ENCODE measurements at regions not wholly inside any gene's neighbourhood (a gene's known extent, or its start where the extent isn't known, plus 50 kb on each side); places are given as distances from the start of the nearest gene placed in this dataset.
"Not testable (repeated sequence)": the region's sequence is repeated elsewhere in the genome, so short reads cannot be mapped to it uniquely, and the experiment has no call there.

- Histone ChIP-seq H3K27me3 (ENCODE audit: insufficient read depth, low read length) (no peaks in the 10 kb centered on the region), H3K9me3 (ENCODE audit: low read depth, low read length) (no peaks in the 10 kb centered on the region), H3K4me1 (ENCODE audit: insufficient read depth, low read length) (no peaks in the 10 kb centered on the region), H3K4me3 (ENCODE audit: low read length) (no peak overlapping the region)
Measured at GRCh38 chr3:110413266-110413665, 658.4 kb upstream of the NECTIN3 start.

- H3K9me3 ChIP-seq (ENCODE audit: low read depth, low read length) = no peaks in the 10 kb centered on the region
- H3K4me1 ChIP-seq (ENCODE audit: insufficient read depth, low read length) = no peaks in the 10 kb centered on the region
- H3K4me3 ChIP-seq (ENCODE audit: low read length) = no peak overlapping the region
- H3K27me3 ChIP-seq (ENCODE audit: insufficient read depth, low read length) = no peaks in the 10 kb centered on the region
Measured at GRCh38 chr3:110413807-110414748, 657.5 kb upstream of the NECTIN3 start.

GRCh38 chr3:110414855-110415254 lies 656.8 kb upstream of the NECTIN3 start:
- no peak overlapping the region for H3K4me3 ChIP-seq (ENCODE audit: low read length)
- H3K27me3 ChIP-seq (ENCODE audit: insufficient read depth, low read length) = no peaks in the 10 kb centered on the region
- no peaks in the 10 kb centered on the region for H3K9me3 ChIP-seq (ENCODE audit: low read depth, low read length)
- H3K4me1 ChIP-seq (ENCODE audit: insufficient read depth, low read length) = no peaks in the 10 kb centered on the region

- Histone ChIP-seq H3K27me3 (ENCODE audit: insufficient read depth, low read length) (no peaks in the 10 kb centered on the region), H3K9me3 (ENCODE audit: low read depth, low read length) (no peaks in the 10 kb centered on the region), H3K4me1 (ENCODE audit: insufficient read depth, low read length) (no peaks in the 10 kb centered on the region), H3K4me3 (ENCODE audit: low read length) (no peak overlapping the region)
Measured at GRCh38 chr3:110419096-110419495, 652.5 kb upstream of the NECTIN3 start.

- H3K9me3 ChIP-seq (ENCODE audit: low read depth, low read length) = no peaks in the 10 kb centered on the region
- H3K4me3 ChIP-seq (ENCODE audit: low read length) = no peak overlapping the region
- no peaks in the 10 kb centered on the region for H3K4me1 ChIP-seq (ENCODE audit: insufficient read depth, low read length)
- H3K27me3 ChIP-seq (ENCODE audit: insufficient read depth, low read length) = no peaks in the 10 kb centered on the region
Measured at GRCh38 chr3:110419601-110420000, 652.0 kb upstream of the NECTIN3 start.

- H3K27me3 ChIP-seq (ENCODE audit: insufficient read depth, low read length) = no peaks in the 10 kb centered on the region
- no peaks in the 10 kb centered on the region for H3K9me3 ChIP-seq (ENCODE audit: low read depth, low read length)
- H3K4me1 ChIP-seq (ENCODE audit: insufficient read depth, low read length) = no peaks in the 10 kb centered on the region
- no peak overlapping the region for H3K4me3 ChIP-seq (ENCODE audit: low read length)
Measured at GRCh38 chr3:110420158-110420641, 651.4 kb upstream of the NECTIN3 start.

- no peaks in the 10 kb centered on the region for H3K27me3 ChIP-seq (ENCODE audit: insufficient read depth, low read length)
- H3K4me1 ChIP-seq (ENCODE audit: insufficient read depth, low read length) = no peaks in the 10 kb centered on the region
- no peak overlapping the region for H3K4me3 ChIP-seq (ENCODE audit: low read length)
- H3K9me3 ChIP-seq (ENCODE audit: low read depth, low read length) = no peaks in the 10 kb centered on the region
Measured at GRCh38 chr3:110423276-110423675, 648.3 kb upstream of the NECTIN3 start.

- Histone ChIP-seq H3K4me3 (ENCODE audit: low read length) (no peak overlapping the region), H3K9me3 (ENCODE audit: low read depth, low read length) (no peaks in the 10 kb centered on the region), H3K4me1 (ENCODE audit: insufficient read depth, low read length) (no peaks in the 10 kb centered on the region), H3K27me3 (ENCODE audit: insufficient read depth, low read length) (no peaks in the 10 kb centered on the region)
Measured at GRCh38 chr3:110430146-110430545, 641.5 kb upstream of the NECTIN3 start.

GRCh38 chr3:110436209-110436608 lies 635.4 kb upstream of the NECTIN3 start:
- Histone ChIP-seq H3K4me1 (ENCODE audit: insufficient read depth, low read length) (no peaks in the 10 kb centered on the region), H3K9me3 (ENCODE audit: low read depth, low read length) (no peaks in the 10 kb centered on the region), H3K4me3 (ENCODE audit: low read length) (no peak overlapping the region), H3K27me3 (ENCODE audit: insufficient read depth, low read length) (no peaks in the 10 kb centered on the region)

GRCh38 chr3:110440066-110440653 lies 631.5 kb upstream of the NECTIN3 start:
- H3K9me3 ChIP-seq (ENCODE audit: low read depth, low read length); H3K4me3 ChIP-seq (ENCODE audit: low read length); H3K4me1 ChIP-seq (ENCODE audit: insufficient read depth, low read length); H3K27me3 ChIP-seq (ENCODE audit: insufficient read depth, low read length): not testable (repeated sequence)

GRCh38 chr3:110454066-110454465 lies 617.5 kb upstream of the NECTIN3 start:
- H3K4me3 ChIP-seq (ENCODE audit: low read length) = no peak overlapping the region
- H3K9me3 ChIP-seq (ENCODE audit: low read depth, low read length) = no peaks in the 10 kb centered on the region
- no peaks in the 10 kb centered on the region for H3K27me3 ChIP-seq (ENCODE audit: insufficient read depth, low read length)
- no peaks in the 10 kb centered on the region for H3K4me1 ChIP-seq (ENCODE audit: insufficient read depth, low read length)

- no peaks in the 10 kb centered on the region for H3K27me3 ChIP-seq (ENCODE audit: insufficient read depth, low read length)
- H3K9me3 ChIP-seq (ENCODE audit: low read depth, low read length) = no peaks in the 10 kb centered on the region
- H3K4me1 ChIP-seq (ENCODE audit: insufficient read depth, low read length) = no peaks in the 10 kb centered on the region
- H3K4me3 ChIP-seq (ENCODE audit: low read length) = no peak overlapping the region
Measured at GRCh38 chr3:110456001-110456400, 615.6 kb upstream of the NECTIN3 start.

- Histone ChIP-seq H3K4me3 (ENCODE audit: low read length) (no peak overlapping the region), H3K27me3 (ENCODE audit: insufficient read depth, low read length) (no peaks in the 10 kb centered on the region)
Measured at GRCh38 chr3:110456438-110457138, 615.0 kb upstream of the NECTIN3 start.

GRCh38 chr3:110457508-110457907 lies 614.1 kb upstream of the NECTIN3 start:
- Histone ChIP-seq H3K27me3 (ENCODE audit: insufficient read depth, low read length) (no peaks in the 10 kb centered on the region), H3K4me3 (ENCODE audit: low read length) (no peak overlapping the region), H3K4me1 (ENCODE audit: insufficient read depth, low read length) (no peaks in the 10 kb centered on the region), H3K9me3 (ENCODE audit: low read depth, low read length) (no peaks in the 10 kb centered on the region)

More at GRCh38 chr3:110456438-110457138, 615.0 kb upstream of the NECTIN3 start:
- Histone ChIP-seq H3K9me3 (ENCODE audit: low read depth, low read length) (no peaks in the 10 kb centered on the region), H3K4me1 (ENCODE audit: insufficient read depth, low read length) (no peaks in the 10 kb centered on the region)

- Histone ChIP-seq H3K4me1 (ENCODE audit: insufficient read depth, low read length) (no peaks in the 10 kb centered on the region), H3K4me3 (ENCODE audit: low read length) (no peak overlapping the region), H3K27me3 (ENCODE audit: insufficient read depth, low read length) (no peaks in the 10 kb centered on the region), H3K9me3 (ENCODE audit: low read depth, low read length) (no peaks in the 10 kb centered on the region)
Measured at GRCh38 chr3:110459021-110459420, 612.6 kb upstream of the NECTIN3 start.

Data from mononuclear cell (primary cell).